A673 (cell line): ENCODE measurements at regions not wholly inside any gene's neighbourhood (a gene's known extent, or its start where the extent isn't known, plus 50 kb on each side); places are given as distances from the start of the nearest gene placed in this dataset.

ENCODE experiments used
- CTCF ChIP-seq: fragments of 300-800, 200-600 bp; sonication (generic); conservative IDR thresholded peaks from 2 replicates; pipeline ENCODE4 v1.5.1; 2017; ENCODE audit warnings: low read depth, mild to moderate bottlenecking, antibody characterized with exemption, low read length, moderate library complexity, mixed read lengths
- EZH2 ChIP-seq: fragments of 200-600 bp; sonication (generic); IDR thresholded peaks from 2 replicates; pipeline ENCODE4 v1.6.1; 2017; ENCODE audit warnings: borderline replicate concordance, low read depth, mild to moderate bottlenecking, mixed read lengths, antibody characterized with exemption, low read length; ENCODE audit not compliant: poor library complexity, severe bottlenecking

GRCh38 chr21:23799376-23799775 lies 1807.9 kb downstream of the MRPL39 start:
- TF ChIP-seq CTCF (no peak), EZH2 (no peak)
